ENCODE measurements at regions not wholly inside any gene's neighbourhood (a gene's known extent, or its start where the extent isn't known, plus 50 kb on each side); places are given as distances from the start of the nearest gene placed in this dataset.

DNA sequence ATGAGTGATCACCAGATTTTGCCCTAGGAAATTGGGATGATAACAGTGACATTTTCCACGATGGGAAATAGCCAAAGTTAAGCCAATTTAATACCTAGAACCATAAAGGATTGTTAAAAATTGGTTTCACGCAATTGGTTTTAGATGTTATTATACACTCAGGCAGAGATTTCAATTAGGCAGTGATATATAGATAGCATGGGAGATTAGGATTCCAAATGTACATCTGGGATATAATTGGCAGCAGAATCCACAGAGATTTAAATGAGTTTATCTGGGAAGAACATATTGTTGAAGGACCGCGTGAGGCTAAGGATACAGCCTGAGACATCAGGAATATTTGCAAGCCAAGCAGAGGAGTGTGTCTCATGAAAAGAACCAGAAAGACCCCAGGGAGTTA is 351.6 kb downstream of the GPM6A start:
- 87% methylated on average over 4 of the region's 4 CpGs; no CpG with 5 or more reads in 1 of the 2 experiments for WGBS, 2 experiments (ENCODE audit: extremely low coverage in 1 of 2, insufficient coverage in 1 of 2, insufficient read length in 1 of 2, insufficient replicate concordance in 2 of 2, low coverage in 1 of 2, low lambda C conversion rate in 2 of 2, missing lambda C conversion rate in 1 of 2)
- no peak overlapping the region for H2BK15ac ChIP-seq (ENCODE audit: low read length)
- peaks cover 0 to 3% (median 0%) of the 10 kb centered on the region in 4 experiments; a peak in 2 of 7 replicates for H3K4me1 ChIP-seq (replicated peaks in 1 of 4; ENCODE audit: control insufficient read depth in 3 of 4, insufficient read depth in 4 of 4, low read length in 3 of 4)
- H2AFZ ChIP-seq (ENCODE audit: low read length) = no peak overlapping the region
- DNase-seq (ENCODE audit: low read depth in 1 of 2, low spot score in 2 of 2) (no peak), FAIRE-seq (no peak)
- no peak overlapping the region for H2BK5ac ChIP-seq (ENCODE audit: low read depth, low read length)
- H3K18ac ChIP-seq (ENCODE audit: extremely low read depth, low read length) = no peak overlapping the region
- H3K79me1 ChIP-seq (ENCODE audit: low read depth, low read length) = no peaks in the 10 kb centered on the region
- no peaks in the 10 kb centered on the region for H3K79me2 ChIP-seq (ENCODE audit: control insufficient read depth in 1 of 2, insufficient read depth in 2 of 2, low read length in 2 of 2)
- ChIA-PET POLR2A (ENCODE audit: partially characterized antibody) (no interaction called here), CTCF (ENCODE audit: partially characterized antibody) (interaction anchor here (1.2 to 1.3 kb wide), 2 partner anchors 14 to 49 kb away, joined by 3 read pairs; no protein-coding TSS in a partner anchor)
- H4K8ac ChIP-seq (ENCODE audit: extremely low read depth, insufficient read depth, low read length) = no peak overlapping the region
- H3K56ac ChIP-seq (replicated peaks; ENCODE audit: insufficient read length, low read depth, low read length) = no peak overlapping the region
- TF ChIP-seq RAD21 (IDR thresholded peaks at IDR 0.05 in 1 of 2, conservative IDR thresholded peaks at IDR 0.05 in 1 of 2; ENCODE audit: low read depth in 2 of 2, low read length in 2 of 2) (no peak), FOSL1 (IDR thresholded peaks at IDR 0.05; ENCODE audit: insufficient read depth, low read depth, low read length) (no peak), CHD2 (IDR thresholded peaks at IDR 0.05; ENCODE audit: low read length) (no peak), SIX5 (IDR thresholded peaks at IDR 0.05; ENCODE audit: low read depth, low read length) (no peak), POLR2AphosphoS5 (IDR thresholded peaks at IDR 0.05; ENCODE audit: low read depth, low read length) (no peak), SIN3A (conservative IDR thresholded peaks at IDR 0.05 in 1 of 2, IDR thresholded peaks at IDR 0.05 in 1 of 2; ENCODE audit: low read depth in 1 of 2, low read length in 2 of 2) (no peak)
- no peak overlapping the region for H3K27ac ChIP-seq (ENCODE audit: low read depth, low read length)
- H2BK12ac ChIP-seq (ENCODE audit: low read depth, low read length) = no peak overlapping the region
- no peak overlapping the region for H2BK120ac ChIP-seq (replicated peaks; ENCODE audit: low read depth, low read length)
- H3K14ac ChIP-seq (ENCODE audit: insufficient read length) = no peak overlapping the region
- no peak overlapping the region for H3K4me2 ChIP-seq (ENCODE audit: insufficient read depth in 1 of 2, low read depth in 2 of 2, low read length in 2 of 2)
- H3K27me3 ChIP-seq (replicated peaks in 1 of 4; ENCODE audit: control insufficient read depth in 3 of 4, extremely low read depth in 1 of 4, insufficient read depth in 3 of 4, low read length in 3 of 4) = no peaks in the 10 kb centered on the region
- no peak overlapping the region for H3K9ac ChIP-seq (replicated peaks in 1 of 4; ENCODE audit: extremely low read depth in 1 of 4, low read depth in 3 of 4, low read length in 3 of 4)
- no peak overlapping the region for H2BK20ac ChIP-seq (ENCODE audit: low read length)
- H3K4me3 ChIP-seq (ENCODE audit: extremely low read depth in 1 of 4, insufficient read depth in 2 of 4, low read depth in 3 of 4, low read length in 4 of 4) = no peak overlapping the region
- H4K5ac ChIP-seq (ENCODE audit: insufficient read length, low read depth, low read length) = no peak overlapping the region
- H3K36me3 ChIP-seq (ENCODE audit: control insufficient read depth in 2 of 4, insufficient read depth in 4 of 4, low read length in 3 of 4) = no peaks in the 10 kb centered on the region; a peak in 1 of 8 replicates
- H3K4ac ChIP-seq (replicated peaks; ENCODE audit: insufficient read length, low read depth, low read length) = no peak overlapping the region
- H3K9me3 ChIP-seq (ENCODE audit: insufficient read depth in 2 of 2, low read depth in 1 of 2, low read length in 1 of 2) = 0 out of 4 replicates have a peak, but pooled peaks cover 0 to 5% of the 10 kb centered on the region in 2 experiments
- H3K23ac ChIP-seq (ENCODE audit: insufficient read length) = no peak overlapping the region
- no peak overlapping the region for H4K91ac ChIP-seq (replicated peaks; ENCODE audit: insufficient read length, low read length)
- H3K23me2 ChIP-seq (ENCODE audit: low read depth, low read length) = no peaks in the 10 kb centered on the region
- H2AK5ac ChIP-seq (ENCODE audit: low read depth, low read length) = no peak overlapping the region
- H4K20me1 ChIP-seq (replicated peaks in 1 of 2; ENCODE audit: control insufficient read depth in 1 of 2, insufficient read depth in 2 of 2, low read length in 2 of 2) = no peaks in the 10 kb centered on the region

Data from H1 (cell line).